ENCODE measurements at regions not wholly inside any gene's neighbourhood (a gene's known extent, or its start where the extent isn't known, plus 50 kb on each side); places are given as distances from the start of the nearest gene placed in this dataset.

DNA sequence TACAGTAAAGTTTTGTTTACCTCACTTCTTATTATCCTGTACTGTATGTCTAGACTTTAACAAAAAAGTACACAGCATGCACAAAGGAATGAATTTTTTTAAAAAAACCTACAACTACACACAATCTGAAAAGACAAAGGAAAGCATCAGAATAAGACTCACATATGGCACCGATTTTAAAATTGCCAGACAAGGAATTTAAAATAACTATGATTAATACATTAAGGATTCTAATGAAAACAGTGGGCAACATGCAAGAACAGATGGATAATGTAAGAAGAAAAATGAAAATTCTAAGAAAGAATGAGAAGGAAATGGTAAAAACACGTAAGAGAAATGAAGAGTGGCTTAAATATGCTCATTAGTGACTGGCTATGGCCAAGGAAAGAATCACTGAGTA lies 638.2 kb downstream of the FBXO15 start:
- Histone ChIP-seq H3K79me2 (ENCODE audit: insufficient read depth, low read length) (no peaks in the 10 kb centered on the region), H3K36me3 (replicated peaks in 1 of 2; ENCODE audit: control insufficient read depth in 1 of 2, insufficient read depth in 2 of 2, low read length in 2 of 2) (no peaks in the 10 kb centered on the region), H3K4me2 (replicated peaks; ENCODE audit: extremely low read depth, low read length, poor library complexity, severe bottlenecking) (no peak overlapping the region), H3K4me3 (replicated peaks in 1 of 3; ENCODE audit: low read depth in 2 of 3, low read length in 3 of 3) (no peak overlapping the region), H3K27me3 (ENCODE audit: control insufficient read depth in 2 of 2, insufficient read depth in 2 of 2, low read length in 2 of 2) (no peaks in the 10 kb centered on the region), H2AFZ (ENCODE audit: insufficient read depth, low read depth, low read length, poor library complexity, severe bottlenecking) (no peak overlapping the region), H4K20me1 (ENCODE audit: insufficient read depth, low read length) (no peaks in the 10 kb centered on the region), H3K27ac (ENCODE audit: low read depth in 1 of 2, low read length in 2 of 2) (no peak overlapping the region), H3K4me1 (ENCODE audit: control insufficient read depth in 1 of 2, insufficient read depth in 2 of 2, low read length in 2 of 2) (no peaks in the 10 kb centered on the region), H3K9ac (ENCODE audit: insufficient read depth, low read length, poor library complexity, severe bottlenecking) (no peak overlapping the region), H3K9me3 (replicated peaks in 1 of 2; ENCODE audit: control insufficient read depth in 1 of 2, insufficient read depth in 1 of 2, low read length in 2 of 2) (peaks cover 0 to 2% of the 10 kb centered on the region in 2 donors)
- intact Hi-C loops (cut with micrococcal nuclease), result no loop called here
- DNase-seq, result no peak
- Mint-ChIP-seq H3K27ac (no peak overlapping the region), H3K9me3 (peaks cover 0 to 7% (median 2%) of the 10 kb centered on the region in 7 donors), H3K27me3 (ENCODE audit: low read depth in 3 of 3) (peaks cover 0 to 2% (median 0%) of the 10 kb centered on the region in 3 donors), H3K4me3 (no peak overlapping the region), H3K36me3 (no peaks in the 10 kb centered on the region), H3K4me1 (no peaks in the 10 kb centered on the region)
- WGBS (ENCODE audit: insufficient coverage), result 80% methylated on average over 1 of the region's 2 CpGs
- TF ChIP-seq, protein P1, sequence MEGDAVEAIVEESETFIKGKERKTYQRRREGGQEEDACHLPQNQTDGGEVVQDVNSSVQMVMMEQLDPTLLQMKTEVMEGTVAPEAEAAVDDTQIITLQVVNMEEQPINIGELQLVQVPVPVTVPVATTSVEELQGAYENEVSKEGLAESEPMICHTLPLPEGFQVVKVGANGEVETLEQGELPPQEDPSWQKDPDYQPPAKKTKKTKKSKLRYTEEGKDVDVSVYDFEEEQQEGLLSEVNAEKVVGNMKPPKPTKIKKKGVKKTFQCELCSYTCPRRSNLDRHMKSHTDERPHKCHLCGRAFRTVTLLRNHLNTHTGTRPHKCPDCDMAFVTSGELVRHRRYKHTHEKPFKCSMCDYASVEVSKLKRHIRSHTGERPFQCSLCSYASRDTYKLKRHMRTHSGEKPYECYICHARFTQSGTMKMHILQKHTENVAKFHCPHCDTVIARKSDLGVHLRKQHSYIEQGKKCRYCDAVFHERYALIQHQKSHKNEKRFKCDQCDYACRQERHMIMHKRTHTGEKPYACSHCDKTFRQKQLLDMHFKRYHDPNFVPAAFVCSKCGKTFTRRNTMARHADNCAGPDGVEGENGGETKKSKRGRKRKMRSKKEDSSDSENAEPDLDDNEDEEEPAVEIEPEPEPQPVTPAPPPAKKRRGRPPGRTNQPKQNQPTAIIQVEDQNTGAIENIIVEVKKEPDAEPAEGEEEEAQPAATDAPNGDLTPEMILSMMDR (IDR thresholded peaks at IDR 0.05), result no peak

- H3K36me3 ChIP-seq (replicated peaks in 1 of 2; ENCODE audit: control insufficient read depth in 1 of 2, insufficient read depth in 2 of 2, low read length in 2 of 2), result no peaks in the 10 kb centered on the region
- no peaks in the 10 kb centered on the region for H3K79me2 ChIP-seq (ENCODE audit: insufficient read depth, low read length)
- no peak overlapping the region for H3K4me2 ChIP-seq (replicated peaks; ENCODE audit: extremely low read depth, low read length, poor library complexity, severe bottlenecking)
- Mint-ChIP-seq H3K4me1 (no peaks in the 10 kb centered on the region), H3K36me3 (no peaks in the 10 kb centered on the region), H3K27ac (no peak overlapping the region), H3K27me3 (ENCODE audit: low read depth in 3 of 3) (peaks cover 0 to 2% (median 0%) of the 10 kb centered on the region in 3 donors), H3K9me3 (peaks cover 0 to 5% (median 2%) of the 10 kb centered on the region in 7 donors), H3K4me3 (no peak overlapping the region)
- no peak for DNase-seq
- H3K4me3 ChIP-seq (replicated peaks in 1 of 3; ENCODE audit: low read depth in 2 of 3, low read length in 3 of 3), result no peak overlapping the region
- H3K27ac ChIP-seq (ENCODE audit: low read depth in 1 of 2, low read length in 2 of 2), result no peak overlapping the region
- H3K9me3 ChIP-seq (replicated peaks in 1 of 2; ENCODE audit: control insufficient read depth in 1 of 2, insufficient read depth in 1 of 2, low read length in 2 of 2), result no peaks in the 10 kb centered on the region
- H4K20me1 ChIP-seq (ENCODE audit: insufficient read depth, low read length), result no peaks in the 10 kb centered on the region
- H3K4me1 ChIP-seq (ENCODE audit: control insufficient read depth in 1 of 2, insufficient read depth in 2 of 2, low read length in 2 of 2), result no peaks in the 10 kb centered on the region
- H3K27me3 ChIP-seq (ENCODE audit: control insufficient read depth in 2 of 2, insufficient read depth in 2 of 2, low read length in 2 of 2), result no peaks in the 10 kb centered on the region
- intact Hi-C loops (cut with micrococcal nuclease), result no loop called here
- no peak overlapping the region for H2AFZ ChIP-seq (ENCODE audit: insufficient read depth, low read depth, low read length, poor library complexity, severe bottlenecking)
- TF ChIP-seq, protein P1 (IDR thresholded peaks at IDR 0.05), result no peak
- WGBS (ENCODE audit: insufficient coverage), result 0% methylated on average over 1 of the region's 1 CpG
- no peak overlapping the region for H3K9ac ChIP-seq (ENCODE audit: insufficient read depth, low read length, poor library complexity, severe bottlenecking)
Observed at GRCh38 chr18:73503326-73503725, 635.5 kb upstream of the NETO1 start.

All from CD14-positive monocyte (primary cell).